ENCODE measurements at regions not wholly inside any gene's neighbourhood (a gene's known extent, or its start where the extent isn't known, plus 50 kb on each side); places are given as distances from the start of the nearest gene placed in this dataset.

DNA sequence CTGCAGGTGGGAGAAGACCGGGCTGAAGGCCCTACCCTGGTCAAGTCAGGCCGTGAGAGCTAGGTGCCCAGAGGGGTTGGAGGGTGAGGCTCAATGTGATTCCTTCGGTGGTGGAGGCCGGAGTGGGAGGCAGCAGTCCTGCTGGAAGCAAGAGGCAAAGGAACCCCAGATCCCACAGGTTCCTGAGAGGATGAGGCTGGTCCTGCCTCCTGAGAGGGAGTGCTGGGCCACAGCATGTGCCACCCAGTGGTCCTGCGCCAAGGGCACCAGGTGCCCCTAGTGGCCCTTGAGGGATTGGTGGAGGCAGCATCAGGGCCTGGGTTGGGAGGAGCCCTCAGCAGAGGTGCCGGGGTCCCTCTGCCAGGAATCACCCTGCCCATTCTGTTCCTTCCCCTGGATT, 59.1 kb downstream of the BARX1 start:
- ChIA-PET CTCF (ENCODE audit: low intra/inter-chr PET ratio) (no interaction called here), POLR2A (no interaction called here)
- Histone ChIP-seq H3K27me3 (ENCODE audit: control insufficient read depth in 2 of 2, insufficient read depth in 2 of 2, low read length in 2 of 2) (peaks cover 0 to 24% of the 10 kb centered on the region in 2 experiments; a peak in 3 of 5 replicates), H3K4me2 (ENCODE audit: insufficient read depth, low read length) (no peak overlapping the region), H3K9me3 (replicated peaks; ENCODE audit: control insufficient read depth, insufficient read depth, low read depth, low read length) (no peaks in the 10 kb centered on the region; the same call in 1 of the 2 replicates), H3K79me2 (ENCODE audit: control insufficient read depth, insufficient read depth, low read length) (no peaks in the 10 kb centered on the region), H3K4me3 (no peak overlapping the region), H3K4me1 (replicated peaks in 1 of 2; ENCODE audit: control insufficient read depth in 2 of 2, insufficient read depth in 2 of 2, low read length in 2 of 2) (no peaks in the 10 kb centered on the region; a peak in 1 of 5 replicates), H2AFZ (ENCODE audit: low read depth, low read length) (no peak overlapping the region), H3K9me1 (ENCODE audit: control insufficient read depth, insufficient read depth, low read length) (no peaks in the 10 kb centered on the region), H3K36me3 (ENCODE audit: control insufficient read depth, insufficient read depth, low read length) (no peaks in the 10 kb centered on the region), H3K27ac (ENCODE audit: extremely low read depth, low read depth, low read length) (no peak overlapping the region), H3K9ac (ENCODE audit: insufficient read depth in 1 of 2, low read depth in 2 of 2, low read length in 2 of 2) (no peak overlapping the region), H4K20me1 (replicated peaks; ENCODE audit: control insufficient read depth, insufficient read depth, low read length) (no peaks in the 10 kb centered on the region)
- in situ Hi-C loops (cut with MboI) = no loop called here
- 0% methylated on average over 6 of the region's 6 CpGs for WGBS (ENCODE audit: insufficient coverage, low coverage, missing lambda C conversion rate)
- BruUV-seq (replicated peaks) = no TSS peak
- no peak for FAIRE-seq
- DNase-seq (ENCODE audit: extremely low read depth in 1 of 4, low spot score in 3 of 4) = no peak
- intact Hi-C loops (cut with micrococcal nuclease) = no loop called here
- ATAC-seq = no peak
- TF ChIP-seq SMARCE1 (IDR thresholded peaks at IDR 0.05) (no peak), LARP7 (IDR thresholded peaks at IDR 0.05) (no peak), TEAD4 (IDR thresholded peaks at IDR 0.05; ENCODE audit: low read length) (no peak), TEAD4 (CRISPR knock-in tag; IDR thresholded peaks at IDR 0.05; ENCODE audit: borderline replicate concordance) (no peak), ZNF586 (CRISPR knock-in tag; conservative IDR thresholded peaks at IDR 0.05) (no peak), NFIX (CRISPR knock-in tag; IDR thresholded peaks at IDR 0.05; ENCODE audit: low read depth) (no peak), TCFL5 (CRISPR knock-in tag; conservative IDR thresholded peaks at IDR 0.05) (no peak), ZNF583 (CRISPR knock-in tag; IDR thresholded peaks at IDR 0.05) (no peak), OTX1 (CRISPR knock-in tag; IDR thresholded peaks at IDR 0.05) (no peak), ZNF134 (CRISPR knock-in tag; conservative IDR thresholded peaks at IDR 0.05) (no peak), ZBED1 (IDR thresholded peaks at IDR 0.05) (no peak), ZNF146 (CRISPR knock-in tag; IDR thresholded peaks at IDR 0.05; ENCODE audit: unreplicated experiment) (no peak), SOX6 (IDR thresholded peaks at IDR 0.05) (no peak), ZNF584 (CRISPR knock-in tag; IDR thresholded peaks at IDR 0.05; ENCODE audit: low read depth) (no peak), ZNF57 (CRISPR knock-in tag; IDR thresholded peaks at IDR 0.05) (no peak), WHSC1 (IDR thresholded peaks at IDR 0.05; ENCODE audit: low read length) (no peak), SIN3B (IDR thresholded peaks at IDR 0.05; ENCODE audit: low read depth) (no peak), RBBP5 (IDR thresholded peaks at IDR 0.05; ENCODE audit: borderline replicate concordance, insufficient read depth, low read length, poor library complexity, severe bottlenecking) (no peak)
- TF ChIP-seq, protein P1, sequence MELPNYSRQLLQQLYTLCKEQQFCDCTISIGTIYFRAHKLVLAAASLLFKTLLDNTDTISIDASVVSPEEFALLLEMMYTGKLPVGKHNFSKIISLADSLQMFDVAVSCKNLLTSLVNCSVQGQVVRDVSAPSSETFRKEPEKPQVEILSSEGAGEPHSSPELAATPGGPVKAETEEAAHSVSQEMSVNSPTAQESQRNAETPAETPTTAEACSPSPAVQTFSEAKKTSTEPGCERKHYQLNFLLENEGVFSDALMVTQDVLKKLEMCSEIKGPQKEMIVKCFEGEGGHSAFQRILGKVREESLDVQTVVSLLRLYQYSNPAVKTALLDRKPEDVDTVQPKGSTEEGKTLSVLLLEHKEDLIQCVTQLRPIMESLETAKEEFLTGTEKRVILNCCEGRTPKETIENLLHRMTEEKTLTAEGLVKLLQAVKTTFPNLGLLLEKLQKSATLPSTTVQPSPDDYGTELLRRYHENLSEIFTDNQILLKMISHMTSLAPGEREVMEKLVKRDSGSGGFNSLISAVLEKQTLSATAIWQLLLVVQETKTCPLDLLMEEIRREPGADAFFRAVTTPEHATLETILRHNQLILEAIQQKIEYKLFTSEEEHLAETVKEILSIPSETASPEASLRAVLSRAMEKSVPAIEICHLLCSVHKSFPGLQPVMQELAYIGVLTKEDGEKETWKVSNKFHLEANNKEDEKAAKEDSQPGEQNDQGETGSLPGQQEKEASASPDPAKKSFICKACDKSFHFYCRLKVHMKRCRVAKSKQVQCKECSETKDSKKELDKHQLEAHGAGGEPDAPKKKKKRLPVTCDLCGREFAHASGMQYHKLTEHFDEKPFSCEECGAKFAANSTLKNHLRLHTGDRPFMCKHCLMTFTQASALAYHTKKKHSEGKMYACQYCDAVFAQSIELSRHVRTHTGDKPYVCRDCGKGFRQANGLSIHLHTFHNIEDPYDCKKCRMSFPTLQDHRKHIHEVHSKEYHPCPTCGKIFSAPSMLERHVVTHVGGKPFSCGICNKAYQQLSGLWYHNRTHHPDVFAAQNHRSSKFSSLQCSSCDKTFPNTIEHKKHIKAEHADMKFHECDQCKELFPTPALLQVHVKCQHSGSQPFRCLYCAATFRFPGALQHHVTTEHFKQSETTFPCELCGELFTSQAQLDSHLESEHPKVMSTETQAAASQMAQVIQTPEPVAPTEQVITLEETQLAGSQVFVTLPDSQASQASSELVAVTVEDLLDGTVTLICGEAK (IDR thresholded peaks at IDR 0.05) = no peak
- TF ChIP-seq, protein P1 (CRISPR knock-in tag; IDR thresholded peaks at IDR 0.05) = no peak
